ACC112 (cell line): ENCODE measurements at regions not wholly inside any gene's neighbourhood (a gene's known extent, or its start where the extent isn't known, plus 50 kb on each side); places are given as distances from the start of the nearest gene placed in this dataset.

Experiments used
- H2AFZ ChIP-seq: fragments of 200-600 bp; sonication (generic); one replicate; pipeline ENCODE4 v1.6.0; 2017; ENCODE audit warnings: antibody characterized with exemption, low read length; ENCODE audit not compliant: unreplicated experiment
- H3K27ac ChIP-seq: fragments of 200-600 bp; sonication (generic); 2 replicates; pipeline ENCODE4 v1.5.1; 2014; ENCODE audit warnings: low read depth, mild to moderate bottlenecking, antibody characterized with exemption, low read length, moderate library complexity
- H3K27me3 ChIP-seq: fragments of 200-600 bp; sonication (generic); 2 replicates; pipeline ENCODE4 v1.6.1; 2014; ENCODE audit warnings: mild to moderate bottlenecking, antibody characterized with exemption, low read length, moderate library complexity, mixed read lengths; ENCODE audit not compliant: insufficient read depth
- H3K36me3 ChIP-seq: fragments of 200-600 bp; sonication (generic); 2 replicates; pipeline ENCODE4 v1.6.1; 2016; ENCODE audit warnings: mild to moderate bottlenecking, antibody characterized with exemption, low read length, moderate library complexity, mixed read lengths; ENCODE audit not compliant: insufficient read depth
- H3K4me1 ChIP-seq: fragments of 200-600 bp; sonication (generic); one replicate; pipeline ENCODE4 v1.6.1; 2016; ENCODE audit warnings: low read length, mixed read lengths; ENCODE audit not compliant: insufficient read depth, unreplicated experiment, control insufficient read depth
- H3K4me3 ChIP-seq: fragments of 200-600 bp; sonication (generic); 2 replicates; pipeline ENCODE4 v1.5.1; 2014; ENCODE audit warnings: mild to moderate bottlenecking, low read depth, low read length
- H3K79me2 ChIP-seq: fragments of 200-600 bp; sonication (generic); one replicate; pipeline ENCODE4 v1.6.0; 2016; ENCODE audit warnings: low read length; ENCODE audit not compliant: control insufficient read depth, unreplicated experiment, insufficient read depth

- H3K36me3 ChIP-seq = no peaks in the 10 kb centered on the region
- peaks cover 47% of the 10 kb centered on the region for H3K4me1 ChIP-seq
- H2AFZ ChIP-seq = peak overlapping the region; percentile 73
- H3K27ac ChIP-seq = peak overlapping the region; percentile 78
- no peaks in the 10 kb centered on the region for H3K79me2 ChIP-seq
- no peaks in the 10 kb centered on the region for H3K27me3 ChIP-seq
- H3K4me3 ChIP-seq = peak overlapping the region; percentile 57
Measured at GRCh38 chr15:95262866-95263564, 1031.7 kb downstream of the MCTP2 start.

- Histone ChIP-seq H3K27ac (peak overlapping the region; percentile 78), H3K4me1 (peaks cover 47% of the 10 kb centered on the region), H3K27me3 (no peaks in the 10 kb centered on the region)
Measured at GRCh38 chr15:95263751-95264150, 1032.4 kb downstream of the MCTP2 start.

GRCh38 chr15:95265419-95265997 is 1034.1 kb downstream of the MCTP2 start:
- Histone ChIP-seq H3K4me3 (no peak overlapping the region), H2AFZ (no peak overlapping the region), H3K79me2 (no peaks in the 10 kb centered on the region), H3K4me1 (peaks cover 47% of the 10 kb centered on the region), H3K27me3 (no peaks in the 10 kb centered on the region), H3K27ac (no peak overlapping the region), H3K36me3 (no peaks in the 10 kb centered on the region)

More at GRCh38 chr15:95263751-95264150, 1032.4 kb downstream of the MCTP2 start:
- no peak overlapping the region for H3K4me3 ChIP-seq
- no peaks in the 10 kb centered on the region for H3K79me2 ChIP-seq
- H2AFZ ChIP-seq = no peak overlapping the region
- H3K36me3 ChIP-seq = no peaks in the 10 kb centered on the region

- Histone ChIP-seq H3K4me3 (no peak overlapping the region), H3K36me3 (no peaks in the 10 kb centered on the region), H3K27ac (peak overlapping the region; percentile 19), H3K27me3 (no peaks in the 10 kb centered on the region), H2AFZ (peak overlapping the region; percentile 57), H3K4me1 (peaks cover 44% of the 10 kb centered on the region), H3K79me2 (no peaks in the 10 kb centered on the region)
Measured at GRCh38 chr15:95266451-95267061, 1035.2 kb downstream of the MCTP2 start.

- H3K27me3 ChIP-seq = no peaks in the 10 kb centered on the region
- H2AFZ ChIP-seq = no peak overlapping the region
- no peaks in the 10 kb centered on the region for H3K36me3 ChIP-seq
- H3K4me1 ChIP-seq = peaks cover 34% of the 10 kb centered on the region
- H3K4me3 ChIP-seq = no peak overlapping the region
- H3K79me2 ChIP-seq = no peaks in the 10 kb centered on the region
- no peak overlapping the region for H3K27ac ChIP-seq
Measured at GRCh38 chr15:95267481-95267880, 1036.1 kb downstream of the MCTP2 start.

GRCh38 chr15:95269242-95270183 is 1038.2 kb downstream of the MCTP2 start:
- Histone ChIP-seq H2AFZ (no peak overlapping the region), H3K36me3 (no peaks in the 10 kb centered on the region), H3K4me3 (no peak overlapping the region), H3K79me2 (no peaks in the 10 kb centered on the region), H3K27me3 (no peaks in the 10 kb centered on the region), H3K27ac (no peak overlapping the region), H3K4me1 (peaks cover 18% of the 10 kb centered on the region)

GRCh38 chr15:95274101-95274500 is 1042.7 kb downstream of the MCTP2 start:
- no peak overlapping the region for H3K27ac ChIP-seq
- H3K36me3 ChIP-seq = no peaks in the 10 kb centered on the region
- no peaks in the 10 kb centered on the region for H3K79me2 ChIP-seq
- no peak overlapping the region for H2AFZ ChIP-seq
- no peak overlapping the region for H3K4me3 ChIP-seq
- H3K4me1 ChIP-seq = peaks cover 7% of the 10 kb centered on the region
- no peaks in the 10 kb centered on the region for H3K27me3 ChIP-seq

GRCh38 chr15:95277266-95277665 is 1045.9 kb downstream of the MCTP2 start:
- H3K4me3 ChIP-seq = no peak overlapping the region
- no peaks in the 10 kb centered on the region for H3K36me3 ChIP-seq
- peaks cover 7% of the 10 kb centered on the region for H3K4me1 ChIP-seq
- peak overlapping the region; percentile 22; the same call in 1 of the 2 replicates for H3K27ac ChIP-seq
- H3K79me2 ChIP-seq = no peaks in the 10 kb centered on the region
- H2AFZ ChIP-seq = peak overlapping the region; percentile 28
- no peaks in the 10 kb centered on the region for H3K27me3 ChIP-seq

- Histone ChIP-seq H3K79me2 (no peaks in the 10 kb centered on the region), H2AFZ (no peak overlapping the region)
Measured at GRCh38 chr15:95278532-95279245, 1047.3 kb downstream of the MCTP2 start.

More at GRCh38 chr15:95278532-95279245, 1047.3 kb downstream of the MCTP2 start:
- Histone ChIP-seq H3K4me1 (peaks cover 7% of the 10 kb centered on the region), H3K36me3 (no peaks in the 10 kb centered on the region), H3K27me3 (no peaks in the 10 kb centered on the region), H3K4me3 (no peak overlapping the region), H3K27ac (no peak overlapping the region)
